ENCODE measurements at regions not wholly inside any gene's neighbourhood (a gene's known extent, or its start where the extent isn't known, plus 50 kb on each side); places are given as distances from the start of the nearest gene placed in this dataset.

DNA sequence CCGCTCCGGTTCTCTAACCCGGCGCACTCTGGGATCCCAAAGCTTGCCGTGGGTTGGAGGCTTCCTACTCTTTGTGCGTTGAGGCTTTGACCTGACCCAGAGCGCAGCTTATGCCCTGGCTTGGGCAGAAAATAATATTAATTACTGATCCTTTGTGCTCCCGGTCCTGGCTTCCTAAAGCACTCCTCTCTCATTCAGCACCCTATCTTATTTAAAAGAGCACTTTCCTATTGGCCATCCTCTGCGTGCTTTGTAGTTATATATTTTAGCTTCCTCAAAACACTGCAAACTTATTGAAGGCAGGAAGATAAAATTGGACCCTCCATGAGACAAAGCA, 466.0 kb downstream of the XPNPEP1 start:
- TF ChIP-seq, protein P1, sequence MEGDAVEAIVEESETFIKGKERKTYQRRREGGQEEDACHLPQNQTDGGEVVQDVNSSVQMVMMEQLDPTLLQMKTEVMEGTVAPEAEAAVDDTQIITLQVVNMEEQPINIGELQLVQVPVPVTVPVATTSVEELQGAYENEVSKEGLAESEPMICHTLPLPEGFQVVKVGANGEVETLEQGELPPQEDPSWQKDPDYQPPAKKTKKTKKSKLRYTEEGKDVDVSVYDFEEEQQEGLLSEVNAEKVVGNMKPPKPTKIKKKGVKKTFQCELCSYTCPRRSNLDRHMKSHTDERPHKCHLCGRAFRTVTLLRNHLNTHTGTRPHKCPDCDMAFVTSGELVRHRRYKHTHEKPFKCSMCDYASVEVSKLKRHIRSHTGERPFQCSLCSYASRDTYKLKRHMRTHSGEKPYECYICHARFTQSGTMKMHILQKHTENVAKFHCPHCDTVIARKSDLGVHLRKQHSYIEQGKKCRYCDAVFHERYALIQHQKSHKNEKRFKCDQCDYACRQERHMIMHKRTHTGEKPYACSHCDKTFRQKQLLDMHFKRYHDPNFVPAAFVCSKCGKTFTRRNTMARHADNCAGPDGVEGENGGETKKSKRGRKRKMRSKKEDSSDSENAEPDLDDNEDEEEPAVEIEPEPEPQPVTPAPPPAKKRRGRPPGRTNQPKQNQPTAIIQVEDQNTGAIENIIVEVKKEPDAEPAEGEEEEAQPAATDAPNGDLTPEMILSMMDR (IDR thresholded peaks at IDR 0.05; ENCODE audit: extremely low read depth, insufficient read depth, missing control alignments), result no peak
- in situ Hi-C loops (cut with MboI; ENCODE audit: low pct_unique_long_range_greater_than_20kb, low sequenced_read_pairs, unreplicated experiment), result no loop called here
- no peak for DNase-seq (ENCODE audit: low spot score)

DNA sequence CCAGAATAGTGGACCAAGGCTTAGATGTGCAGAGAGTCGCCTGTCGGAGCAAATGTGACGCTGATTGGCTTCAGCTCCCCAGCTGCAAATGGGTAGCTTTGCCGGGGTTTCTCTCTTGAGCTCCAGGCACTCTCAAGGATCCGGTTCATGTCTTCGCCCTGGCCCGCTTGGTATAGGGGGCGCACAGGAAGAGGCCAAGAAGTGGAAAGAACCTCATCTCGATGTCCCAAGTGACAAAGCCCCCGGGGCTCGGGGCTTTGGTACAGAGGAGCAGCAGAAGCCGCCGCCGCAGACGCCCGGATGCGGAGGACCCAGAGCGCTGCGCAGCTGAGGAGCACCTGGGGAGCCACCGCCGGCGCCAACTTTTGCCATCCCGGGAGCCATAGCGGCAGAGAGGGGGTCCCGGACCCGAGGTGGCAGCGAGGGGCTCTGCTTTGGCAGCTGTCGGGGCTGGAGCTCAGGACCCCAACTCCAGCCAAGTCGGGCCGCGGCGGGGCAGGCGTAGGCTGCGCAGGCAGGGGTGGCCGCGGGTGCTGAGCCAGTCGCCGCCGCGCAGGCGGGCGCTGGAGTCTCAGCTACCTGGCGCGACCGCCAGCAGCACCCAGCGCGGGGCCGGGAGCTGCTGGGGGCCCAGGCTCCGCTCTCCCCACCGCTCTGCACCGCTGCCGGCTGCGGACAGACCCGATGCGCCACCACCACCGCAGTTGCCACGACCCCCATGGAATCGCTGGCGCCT, 466.6 kb downstream of the XPNPEP1 start:
- no peak for DNase-seq (ENCODE audit: low spot score)
- in situ Hi-C loops (cut with MboI; ENCODE audit: low pct_unique_long_range_greater_than_20kb, low sequenced_read_pairs, unreplicated experiment), result no loop called here
- TF ChIP-seq, protein P1 (IDR thresholded peaks at IDR 0.05; ENCODE audit: extremely low read depth, insufficient read depth, missing control alignments), result no peak

DNA sequence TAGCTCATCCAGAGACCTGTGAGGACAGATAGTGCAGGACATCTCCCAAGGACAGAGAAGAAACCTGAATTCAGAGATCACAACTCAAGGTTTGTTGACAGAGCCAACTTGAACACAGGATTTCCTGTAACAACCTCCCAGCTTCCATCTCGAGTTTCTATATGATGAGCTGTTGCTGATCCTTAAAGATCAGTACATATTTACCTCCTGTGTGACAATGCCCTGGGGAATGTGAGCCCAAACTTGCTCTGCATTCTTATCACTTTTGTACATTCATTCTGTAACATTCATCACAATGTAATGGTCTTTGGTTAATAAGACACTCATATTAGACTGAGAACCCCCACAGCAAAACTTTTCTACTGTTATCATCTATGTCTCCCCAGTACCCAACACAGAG, 468.6 kb downstream of the XPNPEP1 start:
- in situ Hi-C loops (cut with MboI; ENCODE audit: low pct_unique_long_range_greater_than_20kb, low sequenced_read_pairs, unreplicated experiment), result no loop called here

DNA sequence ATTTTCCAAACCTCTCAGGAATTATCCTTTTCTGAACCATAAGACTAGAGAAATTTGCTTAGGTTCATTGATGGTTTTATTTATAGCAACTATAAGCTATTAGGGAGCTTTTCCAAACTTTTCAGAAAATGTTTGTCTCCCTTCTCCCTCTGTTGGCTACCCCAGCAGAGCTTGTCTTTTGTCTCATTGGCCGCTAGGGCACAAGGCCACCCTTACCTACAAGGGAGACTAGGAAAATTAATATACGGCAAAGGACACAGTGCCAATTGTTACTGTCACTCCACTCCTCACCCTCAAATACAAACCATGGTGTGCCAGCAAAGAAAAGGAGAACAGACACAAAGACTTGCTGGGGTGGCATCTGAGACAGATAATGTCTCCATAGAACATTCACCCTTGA, 471.4 kb downstream of the XPNPEP1 start:
- no peak for DNase-seq (ENCODE audit: low spot score)
- in situ Hi-C loops (cut with MboI; ENCODE audit: low pct_unique_long_range_greater_than_20kb, low sequenced_read_pairs, unreplicated experiment), result no loop called here
- TF ChIP-seq, protein P1 (IDR thresholded peaks at IDR 0.05; ENCODE audit: extremely low read depth, insufficient read depth, missing control alignments), result no peak

More for the DNA sequence above, 468.6 kb downstream of the XPNPEP1 start:
- TF ChIP-seq, protein P1 (IDR thresholded peaks at IDR 0.05; ENCODE audit: extremely low read depth, insufficient read depth, missing control alignments), result no peak
- no peak for DNase-seq (ENCODE audit: low spot score)

DNA sequence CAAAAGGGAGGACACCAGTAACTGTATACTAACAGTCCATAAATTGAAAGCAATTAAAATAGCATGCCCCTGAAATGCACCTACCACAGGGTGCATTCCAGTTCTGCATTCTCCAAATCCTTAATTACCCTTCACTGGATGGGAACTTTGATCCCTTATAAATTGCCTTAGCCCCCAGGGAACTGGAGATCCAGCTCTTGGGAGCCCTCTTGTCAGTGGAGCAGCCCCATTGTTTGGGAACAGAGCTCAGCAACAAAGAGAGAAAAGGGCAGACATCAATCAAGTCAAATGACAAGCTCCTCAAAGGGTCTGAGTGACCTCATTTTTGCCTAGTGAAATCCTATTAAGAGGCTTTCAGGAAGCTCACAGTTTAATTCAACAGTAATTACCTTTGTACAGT, 472.6 kb downstream of the XPNPEP1 start:
- TF ChIP-seq, protein P1 (IDR thresholded peaks at IDR 0.05; ENCODE audit: extremely low read depth, insufficient read depth, missing control alignments), result no peak
- in situ Hi-C loops (cut with MboI; ENCODE audit: low pct_unique_long_range_greater_than_20kb, low sequenced_read_pairs, unreplicated experiment), result no loop called here
- DNase-seq (ENCODE audit: low spot score), result no peak

DNA sequence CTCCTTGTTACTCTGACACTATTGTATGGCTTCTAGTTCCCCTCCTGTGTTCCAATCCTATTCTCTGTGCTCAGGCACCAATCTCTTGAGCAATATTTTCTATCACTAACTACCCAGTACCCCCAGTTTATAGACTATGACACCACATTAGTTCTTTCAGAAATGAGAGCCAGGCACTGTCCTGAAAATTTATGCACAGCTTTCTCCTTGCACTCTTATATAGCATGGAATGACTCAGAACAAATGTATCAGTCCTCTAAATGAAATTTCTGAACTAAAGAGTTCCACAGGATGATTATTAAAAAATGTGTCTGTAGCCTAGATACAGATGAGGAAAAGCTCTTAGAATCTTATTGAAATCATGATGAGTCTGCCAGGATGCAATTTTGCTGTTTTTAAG, 489.9 kb downstream of the XPNPEP1 start:
- TF ChIP-seq, protein P1 (IDR thresholded peaks at IDR 0.05; ENCODE audit: extremely low read depth, insufficient read depth, missing control alignments), result no peak
- DNase-seq (ENCODE audit: low spot score), result no peak
- in situ Hi-C loops (cut with MboI; ENCODE audit: low pct_unique_long_range_greater_than_20kb, low sequenced_read_pairs, unreplicated experiment), result no loop called here
